GM21528 (cell line): ENCODE measurements at regions not wholly inside any gene's neighbourhood (a gene's known extent, or its start where the extent isn't known, plus 50 kb on each side); places are given as distances from the start of the nearest gene placed in this dataset.
A peak's percentile ranks its signal among the peaks of the same experiment; 100 is the strongest.

Experiments
- ATAC-seq: cut with Tn5 transposase; IDR thresholded peaks from one replicate; pipeline ENCODE4 v1.9.1; 2021; ENCODE audit warnings: mild to moderate bottlenecking, moderate library complexity; ENCODE audit not compliant: unreplicated experiment, low FRiP score

- ATAC-seq: peak; percentile 32
Observed at GRCh38 chr6:105991561-105992314, 94.4 kb upstream of the PRDM1 start.

DNA sequence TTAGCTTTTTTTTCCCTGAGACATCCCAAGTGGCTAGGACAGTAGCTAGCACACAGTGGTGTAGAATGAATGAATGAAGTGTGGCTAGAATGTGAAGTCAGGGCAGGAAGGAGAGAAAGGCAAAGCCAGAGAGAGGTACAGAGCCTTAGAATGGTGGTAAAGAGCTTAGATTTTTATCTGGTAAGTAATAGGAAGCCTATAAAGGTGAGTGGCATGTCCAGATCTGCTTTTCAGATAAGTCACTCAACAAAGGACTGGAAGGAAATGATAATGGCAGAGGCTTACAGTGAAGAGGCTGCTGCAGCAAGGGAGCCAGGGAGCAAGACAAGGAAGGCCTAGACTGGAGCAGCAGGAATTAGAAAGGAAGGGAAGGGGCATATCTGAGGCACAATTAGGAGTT, 96.0 kb upstream of the PRDM1 start:
- ATAC-seq: no peak

DNA sequence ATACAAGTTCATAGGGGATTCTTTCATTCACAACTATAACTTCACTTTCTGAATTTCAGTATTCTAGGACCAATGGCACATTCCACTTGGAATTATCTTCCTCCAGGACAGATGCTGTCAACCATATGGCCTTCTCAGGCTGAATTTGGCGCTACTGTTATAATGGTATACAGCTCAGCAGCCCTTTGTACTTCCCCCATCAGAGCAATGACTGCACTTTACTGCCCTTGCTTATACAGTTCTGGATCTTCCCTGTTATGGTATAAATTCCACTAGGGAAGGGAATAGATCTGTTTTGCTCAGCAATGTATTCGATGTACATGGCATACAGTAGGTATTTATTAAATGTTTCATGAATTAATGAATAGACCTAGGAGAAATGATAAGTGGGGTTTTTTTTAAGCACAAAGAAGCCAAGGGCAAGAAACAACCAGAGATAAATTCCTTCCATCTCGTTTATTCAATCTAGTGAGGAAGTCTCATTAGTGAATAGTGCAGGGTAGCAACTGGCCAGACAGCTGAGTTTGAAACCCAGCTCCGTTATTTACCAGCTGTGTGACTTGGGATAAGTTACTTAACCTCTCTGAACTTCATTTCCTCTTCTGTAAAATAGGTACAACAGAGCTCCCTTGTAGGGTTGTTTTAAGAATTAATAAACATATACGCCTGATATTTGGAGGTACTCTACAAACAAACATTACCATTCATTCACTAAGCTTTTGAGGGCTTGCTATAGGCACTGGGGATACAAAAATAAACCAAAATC, 97.1 kb upstream of the PRDM1 start:
- ATAC-seq: no peak

DNA sequence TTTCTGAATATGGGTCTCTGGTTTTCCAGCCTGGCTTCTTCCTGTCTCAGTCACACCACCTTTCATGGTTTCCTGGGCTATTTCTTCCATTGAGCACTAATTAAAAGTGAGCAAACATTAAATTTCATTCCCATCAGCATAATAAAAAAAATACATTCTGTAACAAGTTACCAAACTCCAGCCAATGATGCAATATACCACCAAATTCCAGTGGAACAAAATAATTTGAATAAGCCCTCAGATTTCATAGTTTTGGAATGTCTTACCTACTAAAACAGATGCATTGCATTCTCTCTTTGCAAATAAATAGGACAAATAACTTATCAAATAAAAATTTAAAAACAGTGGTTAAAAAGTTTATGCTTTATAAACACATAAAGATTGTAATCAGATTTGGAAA, 97.8 kb upstream of the PRDM1 start:
- no peak for ATAC-seq

- ATAC-seq: no peak
Observed at GRCh38 chr6:105987516-105987915, 98.6 kb upstream of the PRDM1 start.

GRCh38 chr6:105986998-105987397, 99.1 kb upstream of the PRDM1 start:
- ATAC-seq: no peak

GRCh38 chr6:105985816-105986632, 100.1 kb upstream of the PRDM1 start:
- ATAC-seq: no peak

GRCh38 chr6:105985098-105985815, 100.9 kb upstream of the PRDM1 start:
- ATAC-seq: no peak

DNA sequence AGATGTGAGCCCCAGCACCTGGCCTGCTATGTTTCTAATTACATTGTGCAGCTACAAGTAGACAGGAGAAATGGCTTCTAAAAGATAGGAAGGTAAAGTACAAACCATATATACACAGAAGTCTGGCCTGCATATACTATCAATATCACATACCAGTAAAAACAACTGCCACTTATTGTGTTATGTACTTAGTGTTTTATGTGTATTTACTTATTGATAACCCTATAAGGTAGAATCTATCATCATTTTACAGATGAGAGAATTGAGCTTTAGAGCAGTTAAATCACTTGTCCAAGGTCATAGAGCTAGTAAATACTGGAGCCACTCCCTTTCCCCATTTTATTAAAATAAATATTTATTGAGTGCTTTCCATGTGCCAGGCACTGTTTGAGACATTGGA, 102.4 kb upstream of the PRDM1 start:
- ATAC-seq: no peak

DNA sequence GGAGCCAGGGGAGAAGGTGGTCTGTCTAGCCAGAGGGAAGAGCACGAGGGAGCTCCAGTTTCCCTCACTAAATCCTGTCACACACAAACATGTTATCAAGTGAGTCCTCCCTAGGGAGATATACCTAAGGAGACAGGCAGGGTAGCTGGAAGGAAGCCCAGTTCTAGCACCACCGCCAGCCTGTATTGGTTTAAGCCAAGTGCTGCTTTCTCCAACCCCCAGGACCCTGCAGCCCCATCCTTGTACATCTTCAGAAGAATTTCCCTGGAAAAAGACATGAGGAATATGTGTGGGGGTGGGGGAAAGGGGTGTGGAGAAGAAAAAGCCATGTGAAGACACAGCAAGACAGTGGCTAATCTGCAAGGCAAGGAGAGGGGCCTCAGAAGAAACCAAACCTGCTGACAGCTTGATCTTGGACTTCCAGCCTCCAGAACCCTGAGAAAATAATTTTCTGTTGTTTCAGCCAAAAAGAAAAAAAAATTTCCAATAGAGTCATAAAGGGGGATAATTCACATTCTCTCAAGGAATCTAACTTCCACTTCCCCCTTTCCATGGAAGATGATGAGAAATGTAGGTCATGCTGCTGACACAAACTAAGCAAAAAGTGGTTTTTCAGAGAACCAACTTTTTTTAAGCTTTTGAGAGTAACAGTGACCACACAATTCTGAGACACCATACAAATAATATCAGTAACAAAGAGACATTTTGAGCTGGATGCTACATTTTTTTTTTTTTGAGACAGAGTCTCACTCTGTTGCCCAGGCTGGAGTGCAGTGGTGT, 103.2 kb upstream of the PRDM1 start:
- ATAC-seq: no peak

- no peak for ATAC-seq
Observed at GRCh38 chr6:105981888-105982358, 104.2 kb upstream of the PRDM1 start.

GRCh38 chr6:105981002-105981887, 104.9 kb upstream of the PRDM1 start:
- no peak for ATAC-seq

DNA sequence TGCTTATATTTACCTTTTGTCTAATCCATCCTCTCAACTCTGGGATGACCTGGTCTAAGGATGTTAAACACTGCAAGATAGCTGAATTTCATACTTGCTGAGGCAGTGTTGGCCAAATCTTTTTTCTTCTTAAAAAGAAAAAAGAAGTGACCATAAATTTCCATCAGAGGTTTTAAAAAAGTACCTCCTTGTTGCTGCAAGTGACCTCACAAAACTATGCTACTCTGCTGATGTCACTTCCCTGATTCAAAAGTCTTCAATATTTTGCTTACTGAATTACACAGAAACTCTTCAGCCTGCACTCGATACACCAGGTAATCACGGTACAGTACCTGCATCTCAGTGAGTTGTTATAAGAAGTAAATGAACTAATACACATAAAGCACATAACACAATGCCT, 107.2 kb upstream of the PRDM1 start:
- ATAC-seq: no peak

DNA sequence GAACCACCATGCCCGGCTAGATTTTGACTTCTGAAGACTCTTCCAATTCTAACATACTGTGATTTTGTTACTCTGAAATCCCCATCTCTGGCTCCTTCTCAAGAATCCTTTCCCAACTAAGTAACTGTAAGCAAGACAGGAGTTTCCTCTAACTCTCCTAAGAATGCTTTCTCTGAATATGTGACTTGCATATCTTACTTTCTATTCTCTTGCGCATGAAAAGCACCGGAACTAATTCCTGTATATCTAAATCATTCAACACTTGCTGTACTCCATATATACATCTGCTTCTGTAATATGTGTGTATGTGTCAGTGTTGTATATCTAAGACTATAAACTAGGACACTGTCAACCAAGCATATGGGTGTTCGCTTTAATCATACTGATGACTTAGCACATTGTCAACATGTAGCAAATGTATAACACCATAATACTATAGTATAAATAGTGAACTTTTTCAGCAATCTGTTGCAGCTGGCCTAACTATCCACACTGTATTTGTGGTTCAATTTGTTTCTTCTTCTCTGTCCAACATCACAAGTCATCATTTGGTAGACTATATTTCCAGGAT, 108.1 kb upstream of the PRDM1 start:
- no peak for ATAC-seq

DNA sequence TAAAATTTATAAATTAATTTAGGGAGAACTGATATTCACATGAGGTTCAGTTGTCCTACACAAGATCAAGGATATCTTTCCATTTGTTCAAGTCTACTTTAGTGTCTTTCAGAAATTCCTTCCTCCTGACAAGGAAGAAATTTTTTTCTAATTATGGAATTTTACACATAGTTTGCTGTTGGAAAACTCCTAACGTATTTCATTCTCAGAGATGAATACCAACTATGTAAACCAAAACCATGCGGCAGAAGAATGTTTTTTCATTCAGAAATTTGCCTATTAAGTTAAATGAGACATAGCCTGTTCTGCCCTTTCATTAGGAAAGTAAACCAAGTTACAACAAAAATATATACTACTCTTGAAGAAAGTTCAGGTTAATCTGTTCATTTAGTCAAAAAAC, 111.2 kb upstream of the PRDM1 start:
- ATAC-seq: no peak

DNA sequence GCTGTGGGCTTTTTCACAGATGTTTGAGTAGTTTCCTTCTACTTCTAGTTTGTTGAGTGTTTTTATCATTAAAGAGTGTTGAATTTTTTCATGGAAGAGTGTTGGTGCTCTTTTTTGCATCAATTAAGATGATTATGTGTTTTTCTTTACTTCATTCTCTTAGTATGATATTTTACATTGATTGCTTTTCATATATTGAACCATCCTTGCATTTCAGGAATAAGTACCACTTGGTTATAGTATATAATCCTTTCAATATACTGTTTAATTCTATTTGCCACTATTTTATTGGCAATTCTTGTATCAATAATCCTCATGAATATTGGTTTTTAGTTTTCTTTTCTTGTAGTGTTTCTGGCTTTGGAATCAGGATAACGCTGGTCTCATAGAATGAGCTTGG, 113.7 kb upstream of the PRDM1 start:
- ATAC-seq: no peak

DNA sequence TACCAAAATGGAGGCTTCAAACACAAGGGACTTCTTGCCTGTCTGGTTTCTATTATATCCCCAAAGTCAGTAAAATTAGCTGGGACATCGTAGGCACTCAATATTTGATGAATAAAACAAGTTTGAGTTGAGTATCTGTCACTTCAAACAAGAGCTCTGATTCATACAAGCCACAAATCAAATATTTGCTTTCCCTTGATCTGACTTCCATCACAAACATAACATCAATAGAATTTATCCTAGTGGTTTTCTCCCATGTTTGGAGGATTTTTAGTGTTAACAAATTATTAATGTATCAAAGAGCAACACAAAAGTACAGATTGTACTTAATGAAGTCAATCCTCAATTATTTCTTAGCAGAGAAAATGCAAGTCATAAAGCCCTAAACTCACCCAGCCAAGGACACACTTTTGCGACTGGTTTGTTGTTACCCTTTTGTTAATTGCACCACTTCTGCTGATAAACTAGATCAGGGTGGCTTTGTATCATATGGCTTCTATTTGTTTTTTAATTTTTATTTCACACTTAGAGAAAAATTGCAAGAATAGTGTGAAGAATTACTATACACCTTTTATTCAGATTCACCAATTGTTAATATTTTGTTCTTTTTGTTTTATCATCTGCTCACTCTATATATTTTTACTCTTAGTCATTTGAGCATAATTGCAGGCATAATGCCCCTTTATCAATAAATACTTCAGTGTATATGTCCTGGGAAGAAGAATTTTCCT, 117.4 kb upstream of the PRDM1 start:
- ATAC-seq: no peak
